DMS53 treated with DMSO at 0.1 percent for 48 hours (cell line): ENCODE measurements at regions not wholly inside any gene's neighbourhood (a gene's known extent, or its start where the extent isn't known, plus 50 kb on each side); places are given as distances from the start of the nearest gene placed in this dataset.

Experiments
- DNase-seq: peaks from one replicate; lab custom pipeline; 2025; ENCODE audit not compliant: unreplicated experiment; lab: John Stamatoyannopoulos, UW

- DNase-seq, result no peak
Observed at GRCh38 chr17:14910916-14911315, 354.2 kb downstream of the PMP22 start.

DNA sequence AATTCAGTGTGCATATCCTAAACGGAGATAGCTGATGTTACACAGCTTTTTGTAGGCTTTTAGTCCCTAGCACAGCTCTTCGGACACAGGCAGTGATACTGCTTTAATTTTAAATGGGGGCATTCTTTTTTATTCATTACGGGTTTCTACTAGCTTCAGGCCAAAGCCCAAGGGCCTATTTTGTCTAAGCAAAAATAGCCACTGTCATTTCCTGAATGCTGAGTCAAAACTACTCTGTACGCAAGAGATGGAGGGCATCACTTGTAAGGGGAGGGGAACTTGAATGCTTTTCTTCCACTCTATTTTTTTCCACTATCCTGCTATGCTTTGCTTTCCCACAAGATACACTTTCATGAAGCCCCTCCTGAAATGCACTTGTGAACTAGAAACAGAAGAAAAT lies 360.7 kb downstream of the PMP22 start:
- no peak for DNase-seq

- no peak for DNase-seq
Observed at GRCh38 chr17:14903854-14904253, 361.3 kb downstream of the PMP22 start.

GRCh38 chr17:14902803-14903202 lies 362.3 kb downstream of the PMP22 start:
- no peak for DNase-seq

GRCh38 chr17:14902297-14902696 lies 362.8 kb downstream of the PMP22 start:
- DNase-seq, result no peak

- no peak for DNase-seq
Observed at GRCh38 chr17:14901376-14901775, 363.8 kb downstream of the PMP22 start.

DNA sequence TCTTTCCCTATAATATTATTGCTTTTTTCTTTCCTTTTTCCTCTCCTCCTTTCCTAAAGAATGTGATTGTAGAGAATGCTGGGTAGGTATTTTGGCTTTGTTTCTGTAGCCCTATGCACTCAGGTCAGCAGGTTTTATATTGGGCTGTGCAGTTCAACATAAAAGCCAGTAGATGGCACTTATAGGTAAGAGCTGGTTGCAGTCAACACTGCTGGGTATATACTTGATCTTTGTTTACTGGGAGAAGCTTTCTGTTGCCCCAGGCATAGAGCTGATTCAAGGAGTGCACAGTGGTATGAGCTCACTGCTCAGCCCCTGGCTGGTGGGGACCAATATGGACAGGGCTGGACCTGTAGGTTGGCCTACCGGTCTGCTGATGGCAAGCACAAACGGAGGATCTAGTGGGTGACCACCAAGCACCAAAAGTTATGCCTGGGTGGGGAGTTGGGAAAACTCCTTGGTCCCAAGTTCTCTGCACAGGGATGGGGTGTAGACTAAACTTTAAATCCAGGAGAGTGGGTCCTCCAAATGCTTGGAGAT lies 378.9 kb downstream of the PMP22 start:
- DNase-seq, result no peak

DNA sequence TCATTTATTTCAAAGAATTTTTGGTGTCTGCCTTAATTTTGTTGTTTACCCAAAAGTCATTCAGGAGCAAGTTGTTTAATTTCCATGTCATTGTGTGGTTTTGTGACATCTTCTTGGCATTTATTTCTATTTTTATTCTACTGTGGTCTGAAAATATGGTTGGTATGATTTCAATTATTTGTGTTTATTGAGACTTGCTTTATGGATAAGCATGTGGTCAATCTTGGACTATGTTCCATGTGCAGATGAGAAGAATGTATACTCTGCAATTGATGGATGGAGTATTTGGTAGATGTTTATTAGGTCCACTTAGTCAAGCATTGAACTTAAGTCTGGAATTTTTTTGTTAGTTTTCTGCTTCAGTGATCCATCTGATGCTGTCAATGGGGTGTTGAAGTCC lies 383.0 kb downstream of the PMP22 start:
- no peak for DNase-seq

- DNase-seq, result no peak
Observed at GRCh38 chr17:14875557-14876412, 389.3 kb downstream of the PMP22 start.

GRCh38 chr17:14873996-14874395 lies 391.1 kb downstream of the PMP22 start:
- DNase-seq, result no peak

GRCh38 chr17:14873540-14873939 lies 391.6 kb downstream of the PMP22 start:
- DNase-seq, result no peak

GRCh38 chr17:14871921-14872320 lies 393.2 kb downstream of the PMP22 start:
- no peak for DNase-seq

DNA sequence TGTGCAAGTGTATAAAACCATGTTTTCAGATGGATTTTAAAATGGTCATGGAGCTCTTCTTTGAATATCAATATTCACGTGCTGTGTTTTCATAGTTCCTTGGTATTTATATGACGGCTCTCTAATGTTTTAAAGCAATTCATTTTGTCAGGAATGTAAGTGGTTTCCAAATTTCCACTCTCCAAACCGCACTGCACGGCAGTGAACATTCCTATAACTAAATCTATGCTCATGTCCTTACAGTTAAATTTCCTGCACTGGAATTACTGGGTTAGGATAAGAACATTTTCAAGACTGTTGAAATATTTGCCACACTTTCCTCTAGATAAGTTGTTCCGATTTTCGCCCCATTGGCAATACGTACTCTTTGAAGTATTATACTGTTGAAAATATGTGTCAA lies 398.9 kb downstream of the PMP22 start:
- no peak for DNase-seq

GRCh38 chr17:14864127-14864526 lies 401.0 kb downstream of the PMP22 start:
- no peak for DNase-seq

DNA sequence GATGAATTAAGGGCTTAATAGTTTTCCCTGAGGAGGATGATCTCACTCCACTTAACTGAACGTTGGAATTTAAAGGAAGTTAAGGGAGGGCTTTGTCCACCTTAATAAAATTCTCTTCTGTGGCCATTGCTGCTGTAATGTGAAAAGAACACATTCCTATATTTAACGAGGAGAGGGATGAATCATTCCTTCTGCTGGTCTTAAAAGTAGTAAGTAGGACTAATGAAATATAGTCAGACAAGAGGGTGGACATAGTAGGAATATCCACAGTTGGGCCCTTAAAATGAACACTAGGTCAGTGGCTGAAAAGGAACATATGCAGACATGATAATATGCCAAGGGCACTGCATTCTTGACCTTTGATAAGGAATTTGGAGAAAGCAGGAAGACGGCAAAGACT lies 405.6 kb downstream of the PMP22 start:
- no peak for DNase-seq

GRCh38 chr17:14856176-14856575 lies 408.9 kb downstream of the PMP22 start:
- no peak for DNase-seq

- DNase-seq, result no peak
Observed at GRCh38 chr17:14854691-14855090, 410.4 kb downstream of the PMP22 start.

GRCh38 chr17:14845591-14846281 lies 419.4 kb downstream of the PMP22 start:
- no peak for DNase-seq

- no peak for DNase-seq
Observed at GRCh38 chr17:14843086-14843795, 421.9 kb downstream of the PMP22 start.

GRCh38 chr17:14840616-14841231 lies 424.4 kb downstream of the PMP22 start:
- no peak for DNase-seq

DNA sequence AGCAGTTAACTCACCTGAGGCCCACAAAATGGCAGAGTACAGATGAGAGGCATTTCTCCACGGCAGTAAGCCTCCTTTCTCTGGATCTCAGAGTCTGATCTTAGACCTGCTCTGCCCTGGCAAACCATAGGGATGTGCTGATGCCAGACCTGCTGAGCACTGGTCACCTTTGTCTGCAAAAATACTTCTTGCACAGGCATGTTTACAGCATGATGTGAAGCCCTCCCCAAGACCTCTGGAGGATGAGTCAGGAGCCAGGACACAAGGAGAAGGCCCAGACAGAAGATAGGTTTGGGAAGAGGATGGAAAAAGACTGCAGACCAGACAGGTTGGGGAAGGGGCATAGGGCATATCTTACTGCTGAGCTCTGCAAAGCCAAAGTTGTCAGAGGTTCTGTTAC lies 426.6 kb downstream of the PMP22 start:
- DNase-seq, result no peak
